Dedifferentiated amniotic fluid mesenchymal stem cell (primary cell): ENCODE measurements at regions not wholly inside any gene's neighbourhood (a gene's known extent, or its start where the extent isn't known, plus 50 kb on each side); places are given as distances from the start of the nearest gene placed in this dataset.
"Not testable (repeated sequence)": the region's sequence is repeated elsewhere in the genome, so short reads cannot be mapped to it uniquely, and the experiment has no call there.

Experiments used
- DNase-seq: peaks from one replicate; pipeline ENCODE4 v3.0.0-alpha.2; 2016; ENCODE audit errors: extremely low spot score

DNA sequence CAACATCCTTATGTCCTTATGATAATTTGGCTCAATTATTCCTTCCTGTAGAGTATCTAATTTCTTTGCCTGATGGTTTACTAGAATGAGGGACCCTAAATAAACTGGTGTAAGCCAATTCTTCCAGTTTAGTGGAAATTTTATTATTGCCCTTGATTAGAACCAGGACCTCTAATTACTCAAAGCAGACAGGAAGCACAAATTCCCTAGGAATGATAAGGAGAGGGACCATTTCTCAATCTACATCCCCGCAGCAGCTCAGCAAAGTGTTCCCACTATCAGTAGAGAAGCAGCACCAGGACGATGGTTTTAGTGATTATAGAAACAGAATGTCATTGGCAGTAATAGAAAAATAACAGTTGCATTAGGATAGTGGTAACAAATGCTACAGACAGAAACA is 97.1 kb downstream of the PLPPR4 start:
- peak; percentile 1 for DNase-seq

DNA sequence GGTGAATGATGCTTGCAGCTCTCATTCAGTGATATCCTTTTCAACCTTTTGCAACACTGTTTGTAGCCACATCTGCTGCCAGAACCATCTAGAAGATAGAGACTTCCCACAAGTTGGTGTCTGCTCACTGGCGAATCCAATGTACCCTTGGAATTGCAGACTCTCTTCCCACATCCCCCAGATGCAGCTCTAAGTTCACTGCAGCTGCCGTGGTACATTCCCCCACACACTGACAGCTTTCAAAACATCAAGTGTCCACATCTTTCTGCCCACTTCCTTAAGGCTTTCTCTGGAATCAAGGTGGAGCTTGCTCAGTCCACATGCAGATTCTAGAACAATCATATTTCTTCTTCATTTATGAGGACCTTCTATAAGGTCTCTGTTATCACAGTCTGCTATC is 99.2 kb downstream of the PLPPR4 start:
- peak; percentile 8 for DNase-seq

DNA sequence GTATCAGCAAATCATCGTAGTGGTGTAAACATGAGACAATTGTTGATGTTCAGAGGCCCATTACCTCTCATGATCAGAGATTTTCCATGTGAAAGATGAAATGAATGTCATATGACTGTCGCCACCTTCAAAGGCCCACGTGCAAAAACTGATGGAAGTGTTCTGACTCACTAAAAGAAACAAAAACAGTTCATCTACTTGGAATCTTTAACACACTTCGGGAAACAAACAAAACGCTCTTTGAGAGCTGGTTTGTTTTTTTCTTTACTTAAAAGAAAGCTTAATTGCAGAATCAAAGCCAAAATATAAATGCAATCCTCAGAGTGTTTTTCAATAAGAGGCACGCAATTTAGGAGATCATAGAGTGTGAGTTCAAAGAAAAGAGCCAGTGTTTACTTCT is 100.8 kb downstream of the PLPPR4 start:
- peak; percentile 8 for DNase-seq

DNA sequence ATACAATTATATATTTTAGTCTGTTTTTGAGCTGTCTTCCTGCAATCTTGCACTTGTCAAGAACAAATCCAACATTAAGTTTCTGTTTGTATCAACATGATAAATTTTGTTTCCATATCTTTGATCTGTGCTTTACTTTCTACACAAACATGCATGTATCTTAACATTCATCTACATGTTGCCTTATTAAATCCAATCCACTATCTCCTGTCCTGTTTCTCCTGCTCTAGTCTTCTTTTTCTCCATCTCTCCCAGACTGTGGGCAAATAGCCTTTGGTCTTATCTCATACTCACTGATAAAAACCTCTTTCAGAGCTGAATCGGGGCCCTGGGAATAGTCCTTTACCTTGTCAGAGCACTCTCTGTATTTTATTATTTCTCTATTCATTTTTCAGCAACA is 101.3 kb downstream of the PLPPR4 start:
- peak; percentile 6 for DNase-seq

DNA sequence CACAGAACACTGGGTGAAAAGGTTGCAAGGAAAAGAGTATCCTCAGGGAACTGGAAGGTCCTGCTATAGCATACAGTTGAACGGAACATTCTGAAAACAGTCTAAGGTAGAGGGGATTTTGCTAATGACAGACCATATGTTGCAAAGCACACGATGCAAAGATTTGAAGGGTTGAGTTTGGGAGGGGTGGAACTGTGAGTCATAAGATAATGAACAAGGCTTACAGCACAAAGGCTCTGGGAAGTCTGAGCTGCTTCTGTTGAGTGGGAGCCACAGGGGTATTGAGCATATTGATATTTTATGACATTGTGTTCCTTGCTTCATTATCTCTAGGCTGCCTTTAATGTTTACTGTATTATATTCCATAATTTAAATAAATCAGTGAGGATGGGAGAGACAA is 104.9 kb downstream of the PLPPR4 start:
- DNase-seq: peak; percentile 7

DNA sequence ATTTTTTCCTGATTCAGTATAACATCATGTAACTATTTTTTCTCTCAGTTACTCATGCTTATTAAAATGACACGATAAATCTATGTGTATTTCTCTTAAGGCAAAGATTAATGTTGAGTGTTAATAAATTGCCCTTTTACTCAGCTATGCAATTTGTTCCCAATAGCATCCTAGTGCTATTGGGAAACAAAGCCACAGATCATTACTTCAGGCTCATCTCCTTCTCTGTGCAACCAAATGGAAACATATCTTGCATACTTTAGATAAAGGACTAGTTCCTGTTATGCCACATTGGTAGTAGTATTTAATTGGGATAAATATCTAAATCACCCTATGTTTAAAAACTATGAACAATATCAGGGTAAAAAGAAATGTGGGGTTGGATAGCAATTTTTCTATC is 106.2 kb downstream of the PLPPR4 start:
- DNase-seq: no peak

DNA sequence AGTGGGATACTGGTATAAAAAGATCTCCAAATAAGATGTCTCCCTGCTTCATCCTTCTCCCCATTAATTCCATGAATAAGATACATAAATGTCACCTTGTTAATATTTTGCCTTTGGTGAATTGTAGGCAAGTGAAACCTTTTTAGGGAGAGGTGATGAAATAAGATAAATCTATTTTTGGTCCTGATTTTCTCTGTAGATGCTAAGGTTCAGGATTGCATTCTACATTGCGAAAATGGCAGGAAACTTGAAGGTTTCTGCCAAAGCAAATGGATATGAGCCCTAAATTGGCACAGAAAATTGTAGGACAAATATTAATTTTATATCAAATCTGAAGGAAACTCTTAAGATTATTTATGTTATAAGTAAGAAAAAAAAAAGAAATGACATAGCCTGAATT is 107.1 kb downstream of the PLPPR4 start:
- DNase-seq: no peak

DNA sequence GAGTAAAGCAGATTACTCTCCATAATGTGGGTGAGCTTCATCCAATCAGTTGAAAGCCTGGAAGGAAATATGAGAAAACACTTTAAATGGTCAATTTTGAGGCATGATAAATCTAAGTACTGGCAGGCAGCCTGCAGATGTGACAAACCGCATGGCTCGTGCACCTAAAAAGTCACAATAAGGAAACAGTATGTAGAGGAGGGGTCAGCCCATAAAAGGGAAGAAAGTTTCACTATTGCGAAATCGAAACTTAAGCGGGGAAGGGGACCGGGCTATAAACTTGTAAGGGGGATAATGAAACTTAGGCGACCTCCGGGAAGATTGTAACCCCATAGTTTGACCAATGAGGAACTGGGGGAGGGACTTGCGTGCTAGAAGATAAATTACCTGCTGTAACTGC is 109.8 kb downstream of the PLPPR4 start:
- DNase-seq: no peak

DNA sequence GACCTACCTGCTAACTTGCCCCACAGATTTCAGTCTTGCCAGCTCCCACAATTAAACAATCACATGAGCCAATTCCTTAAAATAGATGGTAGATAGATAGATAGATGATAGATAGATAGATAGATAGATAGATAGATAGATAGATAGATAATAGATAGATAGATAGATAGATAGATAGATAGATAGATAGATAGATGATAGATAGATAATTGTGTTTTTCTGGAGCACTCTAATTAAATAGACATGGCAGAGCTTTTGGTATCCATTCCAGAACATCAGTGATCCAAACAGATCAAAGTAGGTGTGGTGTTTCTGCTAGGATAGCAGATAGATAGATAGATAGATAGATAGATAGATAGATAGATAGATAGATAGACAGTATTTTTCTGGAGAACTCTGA is 110.4 kb downstream of the PLPPR4 start:
- not testable (repeated sequence) for DNase-seq

DNA sequence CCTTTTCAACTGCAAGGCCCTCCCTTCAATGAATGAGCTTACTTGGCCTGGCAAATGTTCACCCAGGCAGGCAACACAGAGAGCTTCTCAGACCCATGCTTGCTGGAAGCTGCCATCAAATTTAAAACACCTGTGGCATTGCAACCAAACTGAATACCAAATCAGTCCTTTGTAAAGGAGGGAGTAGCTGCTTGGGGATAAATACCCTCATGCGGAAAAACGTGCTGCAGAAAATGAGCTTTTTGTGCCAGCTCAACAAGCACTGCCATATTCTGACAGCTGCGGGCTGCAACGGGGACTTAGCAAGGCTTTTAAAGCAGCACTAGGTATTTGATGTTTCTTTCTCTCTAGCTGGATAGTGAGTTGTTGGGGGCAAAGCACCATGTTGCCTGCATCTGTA is 119.7 kb downstream of the PLPPR4 start:
- no peak for DNase-seq

DNA sequence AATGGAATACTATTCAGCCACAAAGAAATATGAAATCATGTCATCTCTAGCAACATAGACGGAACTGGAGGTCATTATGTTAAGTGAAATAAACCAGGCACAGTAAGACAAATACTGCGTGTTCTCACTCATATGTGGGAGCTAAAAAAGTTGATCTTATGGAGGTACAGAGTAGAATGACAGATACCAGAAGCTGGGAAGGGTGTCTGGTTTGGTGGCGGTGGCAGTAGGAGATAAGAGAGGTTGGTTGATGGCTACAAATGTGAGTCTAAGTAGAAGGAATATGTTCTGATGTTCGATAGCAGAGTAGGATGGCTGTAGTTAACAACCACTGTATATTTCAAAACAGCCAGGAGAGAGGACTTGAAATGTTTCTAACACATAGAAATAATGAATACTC is 121.6 kb downstream of the PLPPR4 start:
- no peak for DNase-seq

DNA sequence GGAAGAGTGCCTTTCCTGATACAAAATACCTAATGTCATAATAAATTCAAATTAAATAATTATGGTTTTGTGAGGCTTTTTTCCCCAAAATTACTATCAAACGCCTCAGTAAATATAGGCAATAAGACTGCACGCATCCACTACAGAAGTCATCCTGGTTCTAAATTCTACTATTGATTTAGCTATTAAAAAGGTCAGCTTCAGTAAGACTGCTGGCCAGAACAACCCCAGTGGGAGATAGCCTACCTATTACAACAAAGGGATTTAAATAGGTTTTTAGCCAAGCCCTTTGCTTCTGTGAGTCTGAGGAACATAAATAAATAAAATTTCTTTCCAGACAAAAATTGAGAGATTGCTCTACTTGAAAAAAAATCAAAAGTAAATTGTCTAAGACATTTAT is 132.1 kb downstream of the PLPPR4 start:
- no peak for DNase-seq

DNA sequence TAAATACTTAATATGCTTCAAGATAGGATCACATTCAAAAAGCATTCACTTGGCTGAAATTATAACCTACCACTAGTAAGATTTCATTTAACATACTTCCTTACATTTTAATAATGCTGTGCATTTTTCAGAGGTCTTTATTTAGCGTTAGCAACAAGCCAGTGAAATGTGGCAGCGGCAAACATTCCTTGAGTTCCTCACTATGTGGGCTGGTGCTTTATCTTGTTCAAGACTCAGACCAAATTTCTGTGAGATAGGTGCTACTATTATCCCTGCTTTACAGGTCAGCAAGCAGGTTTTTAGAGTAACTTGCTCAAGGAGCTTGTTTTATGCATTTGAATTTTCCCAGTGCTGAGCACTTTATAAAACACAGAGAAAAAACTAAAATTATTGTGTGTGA is 132.7 kb downstream of the PLPPR4 start:
- DNase-seq: peak; percentile 35

DNA sequence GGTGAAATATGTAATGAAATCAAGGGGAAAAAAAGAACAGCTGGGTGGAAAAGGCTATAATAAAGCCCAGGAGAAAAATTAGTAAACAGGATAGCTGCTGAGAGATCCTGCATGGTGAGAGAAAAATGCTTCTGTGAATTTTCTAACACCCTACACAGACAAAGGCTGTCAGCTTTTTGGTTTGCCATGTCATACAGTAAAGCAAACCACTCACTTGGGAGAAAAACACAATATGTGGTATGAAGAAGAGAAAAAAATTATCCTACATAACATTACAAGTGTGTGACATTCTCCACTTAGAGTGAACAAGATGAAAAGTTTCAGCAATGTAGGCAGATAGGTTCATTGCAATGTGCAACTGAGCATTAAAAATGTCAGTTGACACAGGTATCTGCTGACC is 133.6 kb downstream of the PLPPR4 start:
- DNase-seq: no peak

DNA sequence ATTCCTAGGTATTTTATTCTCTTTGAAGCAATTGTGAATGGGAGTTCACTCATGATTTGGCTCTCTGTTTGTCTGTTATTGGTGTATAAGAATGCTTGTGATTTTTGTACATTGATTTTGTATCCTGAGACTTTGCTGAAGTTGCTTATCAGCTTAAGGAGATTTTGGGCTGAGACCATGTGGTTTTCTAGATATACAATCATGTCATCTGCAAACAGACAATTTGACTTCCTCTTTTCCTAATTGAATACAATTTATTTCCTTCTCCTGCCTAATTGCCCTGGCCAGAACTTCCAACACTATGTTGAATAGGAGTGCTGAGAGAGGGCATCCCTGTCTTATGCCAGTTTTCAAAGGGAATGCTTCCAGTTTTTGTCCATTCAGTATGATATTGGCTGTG is 137.3 kb downstream of the PLPPR4 start:
- not testable (repeated sequence) for DNase-seq

DNA sequence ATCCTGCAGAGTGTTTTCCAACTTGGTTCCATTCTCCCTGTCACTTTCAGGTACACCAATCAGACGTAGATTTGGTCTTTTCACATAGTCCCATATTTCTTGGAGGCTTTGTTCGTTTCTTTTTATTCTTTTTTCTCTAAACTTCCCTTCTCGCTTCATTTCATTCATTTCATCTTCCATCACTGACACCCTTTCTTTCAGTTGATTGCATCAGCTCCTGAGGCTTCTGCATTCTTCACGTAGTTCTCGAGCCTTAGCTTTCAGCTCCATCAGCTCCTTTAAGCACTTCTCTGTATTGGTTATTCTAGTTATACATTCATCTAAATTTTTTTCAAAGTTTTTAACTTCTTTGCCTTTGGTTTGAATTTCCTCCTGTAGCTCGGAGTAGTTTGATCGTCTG is 140.1 kb downstream of the PLPPR4 start:
- not testable (repeated sequence) for DNase-seq

DNA sequence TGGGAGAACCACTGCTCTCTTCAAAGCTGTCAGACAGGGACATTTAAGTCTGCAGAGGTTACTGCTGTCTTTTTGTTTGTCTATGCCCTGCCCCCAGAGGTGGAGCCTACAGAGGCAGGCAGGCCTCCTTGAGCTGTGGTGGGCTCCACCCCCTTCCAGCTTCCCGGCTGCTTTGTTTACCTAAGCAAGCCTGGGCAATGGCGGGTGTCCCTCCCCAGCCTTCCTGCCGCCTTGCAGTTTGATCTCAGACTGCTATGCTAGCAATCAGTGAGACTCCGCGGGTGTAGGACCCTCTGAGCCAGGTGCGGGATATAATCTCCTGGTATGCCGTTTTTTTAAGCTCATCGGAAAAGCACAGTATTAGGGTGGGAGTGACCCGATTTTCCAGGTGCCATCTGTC is 141.0 kb downstream of the PLPPR4 start:
- DNase-seq: not testable (repeated sequence)

DNA sequence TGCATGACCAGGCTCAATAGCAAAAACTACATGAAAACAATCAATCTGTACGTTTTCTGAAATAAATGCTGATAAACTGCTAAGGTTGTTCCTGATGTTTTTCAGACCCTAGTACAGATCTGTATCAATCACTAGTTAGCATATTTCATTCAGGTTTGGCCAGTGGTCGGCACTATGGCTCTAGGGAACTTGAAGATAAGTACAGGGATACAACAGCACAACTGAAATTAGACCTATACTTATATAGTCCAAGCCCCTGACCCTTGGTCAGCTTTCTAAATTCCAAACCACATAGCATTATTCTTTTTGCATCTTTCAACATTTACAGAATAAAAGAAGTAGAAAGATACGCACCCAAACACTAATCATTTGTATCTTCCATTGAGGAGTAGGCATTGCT is 142.7 kb downstream of the PLPPR4 start:
- no peak for DNase-seq

DNA sequence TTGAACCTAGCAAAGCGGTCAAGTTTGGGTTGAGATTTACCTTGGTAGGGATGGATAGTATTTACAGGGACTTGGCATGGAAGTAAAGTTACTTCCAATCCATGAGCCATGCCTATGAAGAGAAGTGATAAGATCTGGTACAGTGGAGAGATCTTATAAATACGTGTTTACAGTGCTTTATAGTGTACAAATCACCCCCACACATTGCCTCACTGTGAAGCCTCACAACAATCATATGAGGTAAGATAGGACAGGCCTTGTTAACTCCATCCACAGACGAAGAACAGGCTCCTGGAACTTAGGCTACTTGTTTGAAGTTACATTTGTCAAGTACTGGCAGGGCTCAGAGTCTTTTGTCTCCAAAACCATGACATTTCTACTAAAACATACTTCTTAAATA is 159.8 kb downstream of the PLPPR4 start:
- DNase-seq: no peak

DNA sequence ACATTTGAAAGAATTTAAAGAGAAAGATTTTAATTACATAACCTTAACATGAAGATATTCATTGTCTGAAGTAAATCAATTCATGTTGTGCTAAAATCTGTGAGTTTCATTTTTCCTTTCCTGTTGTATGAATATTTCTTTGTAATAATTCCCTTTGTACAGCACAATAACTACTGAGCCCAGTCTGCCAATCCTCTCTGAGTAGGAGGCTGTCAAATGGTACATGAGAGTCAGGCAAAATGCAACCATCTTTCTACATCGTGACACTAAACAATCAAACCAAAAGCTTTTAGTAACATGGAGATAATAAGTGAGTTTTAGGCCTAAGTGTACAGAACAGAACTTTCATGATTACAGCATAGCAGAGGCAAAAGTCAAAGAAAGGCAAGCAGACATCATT is 165.5 kb downstream of the PLPPR4 start:
- no peak for DNase-seq

DNA sequence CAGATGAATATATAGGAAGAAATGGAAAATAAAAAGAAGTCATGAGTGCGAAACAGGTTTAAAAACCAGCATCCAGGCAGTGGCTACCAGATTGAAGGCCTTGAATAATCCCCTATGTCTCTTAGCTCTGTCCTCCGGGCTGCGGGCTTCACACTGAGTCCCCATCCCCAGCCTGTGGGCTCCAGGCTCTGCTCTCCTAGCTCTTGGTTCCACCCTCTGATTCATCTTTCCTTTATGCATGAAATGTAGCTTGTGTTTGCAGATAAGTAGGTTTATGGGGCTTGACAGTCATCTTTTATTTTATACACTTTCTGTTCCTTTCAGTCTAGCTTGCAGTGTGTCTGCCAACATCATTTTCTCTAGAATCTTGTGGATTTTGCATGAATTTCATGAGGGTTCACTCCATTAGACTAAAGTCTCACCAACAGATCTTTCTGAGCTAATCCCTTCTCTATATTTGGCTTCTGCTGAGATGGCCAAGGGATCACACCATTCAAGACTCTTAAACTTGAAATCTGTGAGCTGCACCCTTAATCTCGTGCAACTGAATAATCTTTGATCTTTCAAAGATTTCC is 174.5 kb downstream of the PLPPR4 start:
- no peak for DNase-seq

DNA sequence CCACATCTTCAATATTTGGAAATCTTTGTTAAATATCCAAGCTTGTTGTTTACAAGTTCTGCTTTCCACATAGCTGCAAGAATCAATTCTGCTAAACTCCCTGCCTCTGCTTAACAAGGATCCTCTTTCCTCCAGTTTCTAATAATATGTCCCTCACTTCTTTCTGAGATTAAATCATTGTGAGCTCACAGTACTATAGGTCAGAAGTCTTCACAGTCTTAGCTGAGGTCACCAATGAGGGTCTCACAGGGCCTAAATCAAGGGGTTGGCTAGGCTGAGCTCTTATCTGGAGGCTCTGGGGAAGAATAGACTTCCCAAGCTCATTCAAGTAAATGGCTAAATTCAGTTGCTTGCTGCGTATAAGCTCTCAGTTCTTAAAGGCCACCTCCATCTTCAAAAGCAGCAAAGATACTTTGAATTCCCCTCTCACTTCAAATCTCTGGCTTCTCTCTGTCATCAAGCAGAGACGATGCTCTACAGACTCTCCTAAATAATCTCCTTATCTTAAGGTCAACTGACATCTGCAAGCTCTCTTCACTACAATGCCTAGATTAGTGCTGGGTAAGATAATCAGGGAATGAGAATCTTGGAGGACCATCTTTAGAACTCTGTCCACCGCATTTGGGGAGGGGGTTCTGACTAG is 175.3 kb downstream of the PLPPR4 start:
- no peak for DNase-seq

DNA sequence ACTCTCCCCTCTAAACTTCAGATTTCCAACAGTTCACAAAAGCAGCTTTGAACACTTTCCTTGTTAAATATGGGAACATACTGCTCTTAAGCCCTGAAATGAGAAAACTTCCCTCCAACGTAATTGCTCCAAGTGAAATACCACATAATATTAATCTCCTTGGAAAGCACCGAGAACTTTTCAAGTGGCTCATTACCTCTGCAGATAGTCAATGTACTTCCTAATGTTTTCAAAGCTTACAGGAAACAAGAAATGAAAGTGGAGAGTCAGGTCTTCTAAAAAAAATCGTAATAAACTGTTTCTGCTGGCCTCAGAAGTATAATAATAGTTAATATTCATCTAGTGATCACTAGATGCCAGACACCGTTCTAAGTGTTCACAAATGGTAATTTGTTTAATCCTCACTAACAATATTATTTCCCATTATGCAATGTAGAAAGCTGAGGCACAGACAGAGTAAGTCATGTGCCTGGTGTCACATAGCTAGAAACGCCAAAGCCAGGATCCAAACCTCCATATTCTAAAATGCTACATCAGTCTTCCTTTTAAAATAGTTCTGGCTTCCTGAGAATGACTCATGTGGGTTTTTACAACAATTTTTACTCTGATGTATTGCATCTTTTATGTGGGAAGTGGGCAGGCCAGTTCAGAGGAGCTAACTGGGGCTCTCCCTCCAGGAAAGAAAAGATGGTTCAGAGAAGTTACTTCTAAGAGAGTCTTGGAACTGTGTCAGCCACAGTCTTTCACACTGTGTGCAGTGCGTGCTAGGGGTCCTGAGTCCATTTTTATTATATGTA is 177.2 kb downstream of the PLPPR4 start:
- DNase-seq: peak; percentile 25
